MM.1S (cell line): ENCODE measurements at regions not wholly inside any gene's neighbourhood (a gene's known extent, or its start where the extent isn't known, plus 50 kb on each side); places are given as distances from the start of the nearest gene placed in this dataset.

Source experiments
- EZH2 ChIP-seq: fragments of 300-600 bp; sonication (generic); optimal IDR thresholded peaks from 2 replicates; pipeline ENCODE3; 2017; ENCODE audit warnings: low read depth, mild to moderate bottlenecking, antibody characterized with exemption, low read length, mixed read lengths
- EZH2phosphoT487 ChIP-seq: fragments of 300-600 bp; sonication (generic); IDR thresholded peaks from 2 replicates; pipeline ENCODE4 v1.6.1; 2018; ENCODE audit warnings: antibody characterized with exemption, low read length
- TF ChIP-seq, protein P1 (sequence below): fragments of 300-600 bp; sonication (generic); IDR thresholded peaks from 2 replicates; pipeline ENCODE4 v1.5.1; 2016; ENCODE audit warnings: antibody characterized with exemption, low read length, mixed read lengths

GRCh38 chr10:2139746-2140145 lies 402.4 kb upstream of the ADARB2 start:
- TF ChIP-seq EZH2 (no peak), EZH2phosphoT487 (no peak)
- TF ChIP-seq, protein P1, sequence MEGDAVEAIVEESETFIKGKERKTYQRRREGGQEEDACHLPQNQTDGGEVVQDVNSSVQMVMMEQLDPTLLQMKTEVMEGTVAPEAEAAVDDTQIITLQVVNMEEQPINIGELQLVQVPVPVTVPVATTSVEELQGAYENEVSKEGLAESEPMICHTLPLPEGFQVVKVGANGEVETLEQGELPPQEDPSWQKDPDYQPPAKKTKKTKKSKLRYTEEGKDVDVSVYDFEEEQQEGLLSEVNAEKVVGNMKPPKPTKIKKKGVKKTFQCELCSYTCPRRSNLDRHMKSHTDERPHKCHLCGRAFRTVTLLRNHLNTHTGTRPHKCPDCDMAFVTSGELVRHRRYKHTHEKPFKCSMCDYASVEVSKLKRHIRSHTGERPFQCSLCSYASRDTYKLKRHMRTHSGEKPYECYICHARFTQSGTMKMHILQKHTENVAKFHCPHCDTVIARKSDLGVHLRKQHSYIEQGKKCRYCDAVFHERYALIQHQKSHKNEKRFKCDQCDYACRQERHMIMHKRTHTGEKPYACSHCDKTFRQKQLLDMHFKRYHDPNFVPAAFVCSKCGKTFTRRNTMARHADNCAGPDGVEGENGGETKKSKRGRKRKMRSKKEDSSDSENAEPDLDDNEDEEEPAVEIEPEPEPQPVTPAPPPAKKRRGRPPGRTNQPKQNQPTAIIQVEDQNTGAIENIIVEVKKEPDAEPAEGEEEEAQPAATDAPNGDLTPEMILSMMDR: no peak
